Esophagus squamous epithelium (tissue), 5 donors: ENCODE measurements at regions not wholly inside any gene's neighbourhood (a gene's known extent, or its start where the extent isn't known, plus 50 kb on each side); places are given as distances from the start of the nearest gene placed in this dataset.

Source experiments
- DNase-seq: peaks from one replicate; lab custom pipeline; 2025; lab: John Stamatoyannopoulos, UW
- H3K27ac ChIP-seq, 4 donors: fragments of 200-600 bp; sonication (generic); one replicate each; pipeline ENCODE4 v1.5.1; 2016 to 2019; ENCODE audit warnings: mild to moderate bottlenecking in 1 of 4
- H3K27me3 ChIP-seq, 4 donors: fragments of 200-600 bp; sonication (generic); 1 replicate in 3 of 4; 2 replicates in 1 of 4; pipeline versions ENCODE4 v1.5.1 to v1.6.0; 2017 to 2021; ENCODE audit warnings: antibody characterized with exemption in 1 of 4
- H3K36me3 ChIP-seq, 3 donors: fragments of 200-600 bp; sonication (generic); one replicate each; pipeline ENCODE4 v1.5.1; 2016 to 2019
- H3K4me1 ChIP-seq, 3 donors: fragments of 200-600 bp; sonication (generic); one replicate each; pipeline ENCODE4 v1.5.1; 2017 to 2019
- H3K4me3 ChIP-seq, 4 donors: fragments of 200-600 bp; sonication (generic); 1 replicate in 3 of 4; 2 replicates in 1 of 4; pipeline ENCODE4 v1.5.1; 2016 to 2019; ENCODE audit warnings: mild to moderate bottlenecking in 2 of 4, moderate library complexity in 1 of 4
- H3K9me3 ChIP-seq, 3 donors: fragments of 200-600 bp; sonication (generic); one replicate each; pipeline ENCODE4 v1.5.1; 2016 to 2019
- CTCF ChIP-seq, 6 experiments: fragments of 450-650 bp in 4 of 6; fragments of 200-600 bp in 2 of 6; sonication (generic) in 2 of 6; IDR thresholded peaks; one replicate each; pipeline ENCODE4 v1.5.1; 2016 to 2019; ENCODE audit warnings: antibody characterized with exemption in 6 of 6, mild to moderate bottlenecking in 4 of 6, moderate library complexity in 4 of 6
- POLR2A ChIP-seq, 4 donors: fragments of 450-650 bp; IDR thresholded peaks; one replicate each; pipeline ENCODE4 v1.6.1; 2017; ENCODE audit warnings: antibody characterized with exemption in 4 of 4, mild to moderate bottlenecking in 4 of 4, moderate library complexity in 3 of 4
- WGBS, 2 donors: methylation state at CpG; one replicate each; pipeline ENCODE4 v1.1.5; 2018; 5-methylcytosine and 5-hydroxymethylcytosine counted together
- intact Hi-C: fragments of 100-400 bp; cut with DNase I; formaldehyde crosslinking; loops from one replicate; pipeline ENCODE4 v1.15.0; 2022
- donor health status: DM: yes; HTN: yes; CAD: no.

- no peaks in the 10 kb centered on the region for H3K36me3 ChIP-seq
- TF ChIP-seq CTCF (IDR thresholded peaks at IDR 0.05) (no peak), POLR2A (IDR thresholded peaks at IDR 0.05) (no peak)
- no peaks in the 10 kb centered on the region for H3K4me1 ChIP-seq
- H3K9me3 ChIP-seq, result no peaks in the 10 kb centered on the region
- intact Hi-C loops, result no loop called here
- H3K27ac ChIP-seq, result no peak overlapping the region
- no peak overlapping the region for H3K4me3 ChIP-seq
- no peak for DNase-seq
- no peaks in the 10 kb centered on the region for H3K27me3 ChIP-seq
These were observed 335.6 kb upstream of the PBX1 start for GRCh38 chr1:164223378-164223777.

GRCh38 chr1:164225011-164225410 lies 334.0 kb upstream of the PBX1 start:
- no peaks in the 10 kb centered on the region for H3K27me3 ChIP-seq
- no peak overlapping the region for H3K4me3 ChIP-seq
- H3K4me1 ChIP-seq, result no peaks in the 10 kb centered on the region
- H3K36me3 ChIP-seq, result no peaks in the 10 kb centered on the region
- TF ChIP-seq CTCF (IDR thresholded peaks at IDR 0.05), result no peak
- TF ChIP-seq POLR2A (IDR thresholded peaks at IDR 0.05), result no peak
- no peaks in the 10 kb centered on the region for H3K9me3 ChIP-seq
- no peak overlapping the region for H3K27ac ChIP-seq
- no peak for DNase-seq
- intact Hi-C loops, result no loop called here
- WGBS, 2 donors, result 76 to 92% methylated on average over 2 of the region's 2 CpGs

- Histone ChIP-seq H3K4me3 (no peak overlapping the region), H3K36me3 (no peaks in the 10 kb centered on the region), H3K27me3 (no peaks in the 10 kb centered on the region), H3K9me3 (no peaks in the 10 kb centered on the region), H3K4me1 (no peaks in the 10 kb centered on the region), H3K27ac (no peak overlapping the region)
- WGBS, 2 donors, result 78 to 81% methylated on average over 4 of the region's 4 CpGs
- DNase-seq, result no peak
- TF ChIP-seq POLR2A (IDR thresholded peaks at IDR 0.05) (no peak), CTCF (IDR thresholded peaks at IDR 0.05) (no peak)
- intact Hi-C loops, result no loop called here
These were observed 332.0 kb upstream of the PBX1 start for GRCh38 chr1:164226977-164227376.

GRCh38 chr1:164228928-164229327 lies 330.1 kb upstream of the PBX1 start:
- Histone ChIP-seq H3K9me3 (no peaks in the 10 kb centered on the region), H3K4me3 (no peak overlapping the region), H3K4me1 (no peaks in the 10 kb centered on the region), H3K27me3 (no peaks in the 10 kb centered on the region), H3K27ac (no peak overlapping the region), H3K36me3 (no peaks in the 10 kb centered on the region)
- WGBS, 2 donors, result 65 to 84% methylated on average over 6 of the region's 6 CpGs
- TF ChIP-seq CTCF (IDR thresholded peaks at IDR 0.05), result no peak
- no peak for TF ChIP-seq POLR2A (IDR thresholded peaks at IDR 0.05)
- intact Hi-C loops, result no loop called here
- DNase-seq, result no peak

- intact Hi-C loops, result no loop called here
- H3K4me1 ChIP-seq, result no peaks in the 10 kb centered on the region
- H3K27me3 ChIP-seq, result no peaks in the 10 kb centered on the region
- TF ChIP-seq CTCF (IDR thresholded peaks at IDR 0.05), result no peak
- TF ChIP-seq POLR2A (IDR thresholded peaks at IDR 0.05), result no peak
- H3K36me3 ChIP-seq, result no peaks in the 10 kb centered on the region
- WGBS, 2 donors, result 71 to 91% methylated on average over 3 of the region's 3 CpGs
- no peaks in the 10 kb centered on the region for H3K9me3 ChIP-seq
- no peak overlapping the region for H3K27ac ChIP-seq
- H3K4me3 ChIP-seq, result no peak overlapping the region
- DNase-seq, result no peak
These were observed 325.8 kb upstream of the PBX1 start for GRCh38 chr1:164233149-164233548.
